HCT116 (cell line): ENCODE measurements at regions not wholly inside any gene's neighbourhood (a gene's known extent, or its start where the extent isn't known, plus 50 kb on each side); places are given as distances from the start of the nearest gene placed in this dataset.

ENCODE experiments used
- CEBPB ChIP-seq: IDR thresholded peaks from 2 replicates; pipeline ENCODE4 v1.6.1; 2012; ENCODE audit warnings: low read depth
- POLR2A ChIP-seq: IDR thresholded peaks from 2 replicates; pipeline ENCODE4 v1.7.0; 2011; ENCODE audit warnings: borderline replicate concordance; ENCODE audit not compliant: insufficient read depth, insufficient read length; ENCODE audit errors: extremely low read depth
- SRF ChIP-seq: IDR thresholded peaks from 2 replicates; pipeline ENCODE4 v1.6.1; 2012; ENCODE audit warnings: low read depth
- TCF7L2 ChIP-seq: IDR thresholded peaks from 2 replicates; pipeline ENCODE4 v1.7.0; 2011; ENCODE audit warnings: borderline replicate concordance, inconsistent platforms; ENCODE audit not compliant: insufficient read depth, insufficient read length; ENCODE audit errors: extremely low read depth
- YY1 ChIP-seq: IDR thresholded peaks from 2 replicates; pipeline ENCODE4 v1.6.1; 2011; ENCODE audit warnings: low read length, low read depth, moderate library complexity, mild to moderate bottlenecking; ENCODE audit not compliant: insufficient replicate concordance; ENCODE audit errors: extremely low read depth
- ZNF274 ChIP-seq: fragments of 200-500 bp; sonication (Bioruptor generic); IDR thresholded peaks from 2 replicates; pipeline ENCODE4 v1.6.1; 2014; ENCODE audit warnings: mild to moderate bottlenecking, low read depth, low read length, inconsistent platforms
- TF ChIP-seq, protein P1 (sequence below), 3 experiments: fragments of 200-600 bp in 1 of 3; sonication (generic) in 1 of 3; IDR thresholded peaks in 2 of 3; conservative IDR thresholded peaks in 1 of 3; 2 replicates each; pipeline ENCODE4 v1.5.1; 2012 to 2017; ENCODE audit warnings: low read depth in 2 of 3, low read length in 2 of 3, antibody characterized with exemption in 1 of 3, borderline replicate concordance in 1 of 3, control low read depth in 1 of 3, mild to moderate bottlenecking in 1 of 3, mixed read lengths in 1 of 3, mixed run types in 1 of 3, moderate library complexity in 1 of 3; ENCODE audit not compliant: insufficient read depth in 1 of 3
- TF ChIP-seq, protein P2 (sequence below): IDR thresholded peaks from 2 replicates; pipeline ENCODE4 v1.6.1; 2012; ENCODE audit warnings: low read depth
- TF ChIP-seq, protein P3 (sequence below): IDR thresholded peaks from 2 replicates; pipeline ENCODE4 v1.6.1; 2012
- TF ChIP-seq, protein P4 (sequence below): IDR thresholded peaks from 2 replicates; pipeline ENCODE4 v1.6.1; 2011; ENCODE audit warnings: mild to moderate bottlenecking, low read length, moderate library complexity; ENCODE audit not compliant: insufficient replicate concordance; ENCODE audit errors: extremely low read depth

DNA sequence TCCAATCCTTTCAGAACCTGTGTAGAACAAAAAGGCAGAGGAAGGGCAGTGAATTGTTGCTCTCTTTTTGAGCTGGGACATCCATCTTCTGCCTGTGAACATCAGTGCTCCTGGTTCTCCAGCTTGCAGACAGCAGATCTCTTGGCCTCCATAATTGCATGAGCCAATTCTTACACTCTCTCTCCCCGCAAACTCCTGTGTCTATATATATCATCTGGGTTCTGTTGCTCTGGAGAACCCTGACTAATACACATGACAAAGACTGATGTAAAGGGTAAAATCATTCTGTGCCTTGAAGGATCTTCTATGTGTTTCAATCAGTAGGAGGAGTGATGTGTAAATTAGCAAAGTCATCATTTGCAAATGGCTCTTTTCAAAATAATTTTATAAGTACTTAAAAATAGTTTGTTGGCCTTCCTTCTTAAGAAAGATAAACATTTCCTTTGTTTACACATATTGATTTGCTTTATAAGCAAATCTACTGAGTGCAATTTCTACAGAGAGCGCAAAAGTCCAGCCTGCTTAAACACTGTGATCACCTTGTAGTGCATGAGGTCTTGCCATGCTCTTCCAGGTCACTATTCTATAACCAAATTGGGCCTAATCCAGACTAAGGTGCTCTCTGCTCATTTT, 154.9 kb upstream of the ANKRD28 start:
- TF ChIP-seq POLR2A: no peak
- TF ChIP-seq SRF: no peak
- TF ChIP-seq, protein P1, sequence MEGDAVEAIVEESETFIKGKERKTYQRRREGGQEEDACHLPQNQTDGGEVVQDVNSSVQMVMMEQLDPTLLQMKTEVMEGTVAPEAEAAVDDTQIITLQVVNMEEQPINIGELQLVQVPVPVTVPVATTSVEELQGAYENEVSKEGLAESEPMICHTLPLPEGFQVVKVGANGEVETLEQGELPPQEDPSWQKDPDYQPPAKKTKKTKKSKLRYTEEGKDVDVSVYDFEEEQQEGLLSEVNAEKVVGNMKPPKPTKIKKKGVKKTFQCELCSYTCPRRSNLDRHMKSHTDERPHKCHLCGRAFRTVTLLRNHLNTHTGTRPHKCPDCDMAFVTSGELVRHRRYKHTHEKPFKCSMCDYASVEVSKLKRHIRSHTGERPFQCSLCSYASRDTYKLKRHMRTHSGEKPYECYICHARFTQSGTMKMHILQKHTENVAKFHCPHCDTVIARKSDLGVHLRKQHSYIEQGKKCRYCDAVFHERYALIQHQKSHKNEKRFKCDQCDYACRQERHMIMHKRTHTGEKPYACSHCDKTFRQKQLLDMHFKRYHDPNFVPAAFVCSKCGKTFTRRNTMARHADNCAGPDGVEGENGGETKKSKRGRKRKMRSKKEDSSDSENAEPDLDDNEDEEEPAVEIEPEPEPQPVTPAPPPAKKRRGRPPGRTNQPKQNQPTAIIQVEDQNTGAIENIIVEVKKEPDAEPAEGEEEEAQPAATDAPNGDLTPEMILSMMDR (IDR thresholded peaks at IDR 0.05 in 2 of 3, conservative IDR thresholded peaks at IDR 0.05 in 1 of 3; ENCODE audit: borderline replicate concordance in 1 of 3, insufficient read depth in 1 of 3, low read depth in 2 of 3, low read length in 2 of 3): no peak
- TF ChIP-seq, protein P2, sequence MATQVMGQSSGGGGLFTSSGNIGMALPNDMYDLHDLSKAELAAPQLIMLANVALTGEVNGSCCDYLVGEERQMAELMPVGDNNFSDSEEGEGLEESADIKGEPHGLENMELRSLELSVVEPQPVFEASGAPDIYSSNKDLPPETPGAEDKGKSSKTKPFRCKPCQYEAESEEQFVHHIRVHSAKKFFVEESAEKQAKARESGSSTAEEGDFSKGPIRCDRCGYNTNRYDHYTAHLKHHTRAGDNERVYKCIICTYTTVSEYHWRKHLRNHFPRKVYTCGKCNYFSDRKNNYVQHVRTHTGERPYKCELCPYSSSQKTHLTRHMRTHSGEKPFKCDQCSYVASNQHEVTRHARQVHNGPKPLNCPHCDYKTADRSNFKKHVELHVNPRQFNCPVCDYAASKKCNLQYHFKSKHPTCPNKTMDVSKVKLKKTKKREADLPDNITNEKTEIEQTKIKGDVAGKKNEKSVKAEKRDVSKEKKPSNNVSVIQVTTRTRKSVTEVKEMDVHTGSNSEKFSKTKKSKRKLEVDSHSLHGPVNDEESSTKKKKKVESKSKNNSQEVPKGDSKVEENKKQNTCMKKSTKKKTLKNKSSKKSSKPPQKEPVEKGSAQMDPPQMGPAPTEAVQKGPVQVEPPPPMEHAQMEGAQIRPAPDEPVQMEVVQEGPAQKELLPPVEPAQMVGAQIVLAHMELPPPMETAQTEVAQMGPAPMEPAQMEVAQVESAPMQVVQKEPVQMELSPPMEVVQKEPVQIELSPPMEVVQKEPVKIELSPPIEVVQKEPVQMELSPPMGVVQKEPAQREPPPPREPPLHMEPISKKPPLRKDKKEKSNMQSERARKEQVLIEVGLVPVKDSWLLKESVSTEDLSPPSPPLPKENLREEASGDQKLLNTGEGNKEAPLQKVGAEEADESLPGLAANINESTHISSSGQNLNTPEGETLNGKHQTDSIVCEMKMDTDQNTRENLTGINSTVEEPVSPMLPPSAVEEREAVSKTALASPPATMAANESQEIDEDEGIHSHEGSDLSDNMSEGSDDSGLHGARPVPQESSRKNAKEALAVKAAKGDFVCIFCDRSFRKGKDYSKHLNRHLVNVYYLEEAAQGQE: no peak
- TF ChIP-seq YY1: no peak
- TF ChIP-seq, protein P3, sequence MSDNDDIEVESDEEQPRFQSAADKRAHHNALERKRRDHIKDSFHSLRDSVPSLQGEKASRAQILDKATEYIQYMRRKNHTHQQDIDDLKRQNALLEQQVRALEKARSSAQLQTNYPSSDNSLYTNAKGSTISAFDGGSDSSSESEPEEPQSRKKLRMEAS: no peak
- no peak for TF ChIP-seq CEBPB
- TF ChIP-seq TCF7L2: no peak
- TF ChIP-seq ZNF274: no peak
- TF ChIP-seq, protein P4, sequence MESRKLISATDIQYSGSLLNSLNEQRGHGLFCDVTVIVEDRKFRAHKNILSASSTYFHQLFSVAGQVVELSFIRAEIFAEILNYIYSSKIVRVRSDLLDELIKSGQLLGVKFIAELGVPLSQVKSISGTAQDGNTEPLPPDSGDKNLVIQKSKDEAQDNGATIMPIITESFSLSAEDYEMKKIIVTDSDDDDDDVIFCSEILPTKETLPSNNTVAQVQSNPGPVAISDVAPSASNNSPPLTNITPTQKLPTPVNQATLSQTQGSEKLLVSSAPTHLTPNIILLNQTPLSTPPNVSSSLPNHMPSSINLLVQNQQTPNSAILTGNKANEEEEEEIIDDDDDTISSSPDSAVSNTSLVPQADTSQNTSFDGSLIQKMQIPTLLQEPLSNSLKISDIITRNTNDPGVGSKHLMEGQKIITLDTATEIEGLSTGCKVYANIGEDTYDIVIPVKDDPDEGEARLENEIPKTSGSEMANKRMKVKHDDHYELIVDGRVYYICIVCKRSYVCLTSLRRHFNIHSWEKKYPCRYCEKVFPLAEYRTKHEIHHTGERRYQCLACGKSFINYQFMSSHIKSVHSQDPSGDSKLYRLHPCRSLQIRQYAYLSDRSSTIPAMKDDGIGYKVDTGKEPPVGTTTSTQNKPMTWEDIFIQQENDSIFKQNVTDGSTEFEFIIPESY: no peak
